ENCODE measurements at regions not wholly inside any gene's neighbourhood (a gene's known extent, or its start where the extent isn't known, plus 50 kb on each side); places are given as distances from the start of the nearest gene placed in this dataset.
"Not testable (repeated sequence)": the region's sequence is repeated elsewhere in the genome, so short reads cannot be mapped to it uniquely, and the experiment has no call there.

GRCh38 chr1:850318-850717 is 73.4 kb upstream of the SAMD11 start:
- not testable (repeated sequence) for DNase-seq

- not testable (repeated sequence) for DNase-seq
These were observed 72.3 kb upstream of the SAMD11 start for GRCh38 chr1:851398-851797.

- not testable (repeated sequence) for DNase-seq
These were observed 71.9 kb upstream of the SAMD11 start for GRCh38 chr1:851841-852240.

GRCh38 chr1:855202-855981 is 68.3 kb upstream of the SAMD11 start:
- not testable (repeated sequence) for DNase-seq

- not testable (repeated sequence) for DNase-seq
These were observed 67.1 kb upstream of the SAMD11 start for GRCh38 chr1:856541-857057.

- DNase-seq = not testable (repeated sequence)
These were observed 65.6 kb upstream of the SAMD11 start for GRCh38 chr1:857926-858648.

GRCh38 chr1:858649-859041 is 65.1 kb upstream of the SAMD11 start:
- not testable (repeated sequence) for DNase-seq

- not testable (repeated sequence) for DNase-seq
These were observed 62.8 kb upstream of the SAMD11 start for GRCh38 chr1:860941-861340.

GRCh38 chr1:861714-862113 is 62.0 kb upstream of the SAMD11 start:
- no peak for DNase-seq

- not testable (repeated sequence) for DNase-seq
These were observed 61.1 kb upstream of the SAMD11 start for GRCh38 chr1:862601-863000.

- not testable (repeated sequence) for DNase-seq
These were observed 58.1 kb upstream of the SAMD11 start for GRCh38 chr1:865633-866032.

- DNase-seq = no peak
These were observed 57.6 kb upstream of the SAMD11 start for GRCh38 chr1:866095-866494.

GRCh38 chr1:866631-867299 is 57.0 kb upstream of the SAMD11 start:
- not testable (repeated sequence) for DNase-seq

GRCh38 chr1:867550-867949 is 56.2 kb upstream of the SAMD11 start:
- not testable (repeated sequence) for DNase-seq

- peak; percentile 20 for DNase-seq
These were observed 54.1 kb upstream of the SAMD11 start for GRCh38 chr1:869499-870244.

Data from T1000 (cell line).